GM10266 (cell line): ENCODE measurements at regions not wholly inside any gene's neighbourhood (a gene's known extent, or its start where the extent isn't known, plus 50 kb on each side); places are given as distances from the start of the nearest gene placed in this dataset.

Experiments used
- DNase-seq: peaks from one replicate; pipeline ENCODE4 v3.0.0; 2012; ENCODE audit errors: extremely low spot score
- TF ChIP-seq, protein P1 (sequence below): IDR thresholded peaks from 2 replicates; pipeline ENCODE4 v1.5.1; 2012; ENCODE audit warnings: mild to moderate bottlenecking, low read depth; ENCODE audit not compliant: control insufficient read depth, insufficient read depth; ENCODE audit errors: missing control alignments

GRCh38 chr16:62872339-62872738 lies 836.1 kb upstream of the CDH8 start:
- TF ChIP-seq, protein P1, sequence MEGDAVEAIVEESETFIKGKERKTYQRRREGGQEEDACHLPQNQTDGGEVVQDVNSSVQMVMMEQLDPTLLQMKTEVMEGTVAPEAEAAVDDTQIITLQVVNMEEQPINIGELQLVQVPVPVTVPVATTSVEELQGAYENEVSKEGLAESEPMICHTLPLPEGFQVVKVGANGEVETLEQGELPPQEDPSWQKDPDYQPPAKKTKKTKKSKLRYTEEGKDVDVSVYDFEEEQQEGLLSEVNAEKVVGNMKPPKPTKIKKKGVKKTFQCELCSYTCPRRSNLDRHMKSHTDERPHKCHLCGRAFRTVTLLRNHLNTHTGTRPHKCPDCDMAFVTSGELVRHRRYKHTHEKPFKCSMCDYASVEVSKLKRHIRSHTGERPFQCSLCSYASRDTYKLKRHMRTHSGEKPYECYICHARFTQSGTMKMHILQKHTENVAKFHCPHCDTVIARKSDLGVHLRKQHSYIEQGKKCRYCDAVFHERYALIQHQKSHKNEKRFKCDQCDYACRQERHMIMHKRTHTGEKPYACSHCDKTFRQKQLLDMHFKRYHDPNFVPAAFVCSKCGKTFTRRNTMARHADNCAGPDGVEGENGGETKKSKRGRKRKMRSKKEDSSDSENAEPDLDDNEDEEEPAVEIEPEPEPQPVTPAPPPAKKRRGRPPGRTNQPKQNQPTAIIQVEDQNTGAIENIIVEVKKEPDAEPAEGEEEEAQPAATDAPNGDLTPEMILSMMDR, result no peak
- DNase-seq, result no peak

DNA sequence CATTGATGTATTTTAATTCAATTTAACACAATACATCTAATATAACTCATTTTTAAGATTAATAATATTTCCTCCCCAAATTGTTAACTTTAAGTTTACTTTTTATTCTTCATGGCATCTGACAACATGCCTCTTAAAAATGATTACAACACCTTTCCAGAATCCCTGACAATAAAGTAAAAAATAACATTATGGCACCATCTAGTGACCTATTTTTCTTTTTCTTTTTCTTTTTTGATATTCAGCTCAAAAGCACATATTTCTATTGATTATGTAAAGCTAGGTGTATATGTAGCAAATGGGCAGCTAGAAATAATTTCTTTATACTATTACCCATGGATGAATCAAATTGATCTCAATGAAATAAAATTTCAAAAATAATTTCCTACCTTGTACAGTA lies 834.3 kb upstream of the CDH8 start:
- TF ChIP-seq, protein P1, result no peak
- DNase-seq, result no peak

DNA sequence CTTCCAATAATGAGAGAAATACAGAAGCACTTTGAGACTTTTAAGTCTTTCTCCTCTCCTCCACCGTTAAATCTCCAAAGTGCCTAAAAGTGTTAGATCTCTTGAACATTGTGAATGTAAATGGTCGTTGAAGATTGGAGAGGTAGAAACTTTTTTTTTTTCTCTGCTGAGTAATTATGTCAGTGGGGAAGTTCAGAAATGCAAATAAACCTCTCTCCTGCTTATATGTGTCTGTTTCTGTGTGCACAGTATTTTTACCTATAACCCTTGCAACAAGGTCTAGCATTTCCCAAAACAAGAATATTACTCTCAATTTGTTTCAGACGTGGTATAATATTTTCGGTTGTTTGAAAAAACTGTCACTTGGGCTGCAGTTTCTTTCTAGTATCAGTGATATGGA lies 833.6 kb upstream of the CDH8 start:
- DNase-seq, result peak; percentile 6

DNA sequence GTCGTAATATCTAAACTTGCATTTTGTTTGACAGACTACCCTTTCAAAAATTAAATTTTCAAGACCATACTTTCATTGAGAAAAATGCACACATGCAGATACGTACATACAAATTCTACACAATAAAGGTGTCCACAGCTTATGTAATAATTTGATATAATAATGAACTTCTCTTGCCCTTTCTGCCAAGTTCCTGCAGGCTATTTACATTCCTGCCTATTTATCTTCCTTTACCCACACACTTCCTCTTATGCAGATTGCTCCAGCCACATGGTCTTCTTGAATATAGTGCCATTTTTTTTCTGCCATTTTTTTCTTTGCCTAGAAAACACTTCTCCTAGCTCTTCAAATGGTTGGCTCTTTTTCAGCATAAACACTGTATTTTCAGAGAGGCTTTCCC lies 826.9 kb upstream of the CDH8 start:
- DNase-seq, result no peak
- TF ChIP-seq, protein P1, result no peak

More for the DNA sequence above, 833.6 kb upstream of the CDH8 start:
- TF ChIP-seq, protein P1, result no peak

- TF ChIP-seq, protein P1, result no peak
- no peak for DNase-seq
Observed at GRCh38 chr16:62853887-62854286, 817.6 kb upstream of the CDH8 start.

- TF ChIP-seq, protein P1, result no peak
- DNase-seq, result no peak
Observed at GRCh38 chr16:62846399-62847057, 810.3 kb upstream of the CDH8 start.

- no peak for DNase-seq
- TF ChIP-seq, protein P1, result no peak
Observed at GRCh38 chr16:62832214-62832613, 796.0 kb upstream of the CDH8 start.
